PFSK-1 (cell line): ENCODE measurements at regions not wholly inside any gene's neighbourhood (a gene's known extent, or its start where the extent isn't known, plus 50 kb on each side); places are given as distances from the start of the nearest gene placed in this dataset.

Experiments used
- FOXP2 ChIP-seq: optimal IDR thresholded peaks from 2 replicates; pipeline ENCODE3; 2011; ENCODE audit warnings: borderline replicate concordance, control low read depth, inconsistent platforms; ENCODE audit not compliant: insufficient read depth; ENCODE audit errors: extremely low read length, extremely low read depth
- POLR2AphosphoS5 ChIP-seq: IDR thresholded peaks from 2 replicates; pipeline ENCODE4 v1.6.1; 2012; ENCODE audit warnings: low read depth, mild to moderate bottlenecking, control low read depth, low read length, moderate library complexity
- REST ChIP-seq, 2 experiments: IDR thresholded peaks; 2 replicates each; pipeline versions ENCODE4 v1.6.1 to v1.8.0; 2011 to 2012; ENCODE audit warnings: low read depth in 2 of 2, low read length in 2 of 2, control low read depth in 1 of 2, inconsistent platforms in 1 of 2, mild to moderate bottlenecking in 1 of 2, moderate library complexity in 1 of 2; ENCODE audit not compliant: insufficient read depth in 1 of 2
- SIN3A ChIP-seq: IDR thresholded peaks from 2 replicates; pipeline ENCODE4 v1.6.1; 2012; ENCODE audit warnings: mild to moderate bottlenecking, low read length, moderate library complexity, borderline replicate concordance; ENCODE audit not compliant: insufficient read depth

- TF ChIP-seq SIN3A (no peak), POLR2AphosphoS5 (no peak), FOXP2 (no peak), REST (IDR thresholded peaks at IDR 0.05; ENCODE audit: insufficient read depth in 1 of 2, low read depth in 2 of 2, low read length in 2 of 2) (no peak)
Measured at GRCh38 chr7:86257894-86258293, 385.8 kb upstream of the GRM3 start.
